GM19328 (cell line): ENCODE measurements at regions not wholly inside any gene's neighbourhood (a gene's known extent, or its start where the extent isn't known, plus 50 kb on each side); places are given as distances from the start of the nearest gene placed in this dataset.
"Not testable (repeated sequence)": the region's sequence is repeated elsewhere in the genome, so short reads cannot be mapped to it uniquely, and the experiment has no call there.

ENCODE experiments used
- ATAC-seq: cut with Tn5 transposase; IDR thresholded peaks from one replicate; pipeline ENCODE4 v1.9.1; 2021; ENCODE audit warnings: mild to moderate bottlenecking, moderate library complexity; ENCODE audit not compliant: unreplicated experiment

- ATAC-seq: no peak
Measured at GRCh38 chrX:104513162-104513561, 52.8 kb upstream of the IL1RAPL2 start.

DNA sequence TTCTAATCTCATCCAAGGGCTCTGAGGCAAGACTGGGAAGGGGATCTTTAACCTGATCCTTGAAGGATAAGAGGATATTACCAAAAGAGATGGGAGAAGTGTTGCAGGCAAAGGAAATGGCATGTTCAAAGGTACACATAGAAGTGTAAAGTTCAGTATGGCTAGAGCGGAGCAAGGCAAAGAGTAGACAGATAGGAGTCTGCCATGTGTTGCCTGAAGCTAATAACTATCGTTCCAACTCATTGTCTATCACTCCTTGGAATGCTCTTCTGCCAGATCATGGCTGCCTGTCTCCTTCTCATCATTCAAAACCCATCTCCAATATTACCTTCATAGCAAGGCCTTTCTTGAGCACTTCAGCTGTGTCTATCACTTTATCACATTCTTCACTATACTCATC, 55.2 kb upstream of the IL1RAPL2 start:
- no peak for ATAC-seq

DNA sequence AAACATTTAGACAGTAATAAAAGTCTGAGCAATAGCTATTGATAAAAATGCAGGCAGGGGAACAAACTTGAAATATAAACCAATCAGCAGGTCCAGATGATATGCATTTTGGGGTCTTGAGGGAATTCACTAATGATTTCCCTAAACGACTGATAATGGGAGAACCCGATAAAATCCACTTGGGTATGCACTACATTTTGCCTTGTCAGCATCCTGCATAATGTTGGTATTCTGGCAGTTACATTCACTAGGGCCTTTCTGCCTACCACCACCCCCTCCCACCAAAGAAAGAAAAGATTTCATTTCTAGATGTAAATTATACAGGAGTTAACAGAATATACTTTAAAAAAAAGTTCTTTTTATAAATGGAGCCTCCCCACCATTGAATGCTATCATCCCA, 63.5 kb upstream of the IL1RAPL2 start:
- ATAC-seq: no peak

- no peak for ATAC-seq
Measured at GRCh38 chrX:104488811-104489210, 77.2 kb upstream of the IL1RAPL2 start.

- ATAC-seq: no peak
Measured at GRCh38 chrX:104486691-104487090, 79.3 kb upstream of the IL1RAPL2 start.

DNA sequence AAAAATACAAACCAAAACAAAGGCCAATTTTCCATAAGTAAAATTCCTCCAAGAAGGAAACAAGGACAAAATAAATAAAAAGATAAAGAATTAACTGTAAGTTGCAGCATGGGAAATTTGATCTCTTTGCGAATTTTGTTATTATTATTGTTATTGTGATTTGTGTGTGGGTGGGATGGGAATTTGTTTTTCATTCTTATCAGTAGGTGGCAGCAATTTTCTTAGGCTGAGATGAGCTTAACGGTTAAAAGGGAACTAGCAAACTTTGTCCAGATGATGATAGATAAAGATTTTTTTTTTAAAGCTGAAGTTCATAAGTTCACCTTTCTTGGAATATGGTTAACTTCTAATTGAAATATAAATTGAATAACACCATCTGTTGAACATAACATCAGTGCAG, 83.2 kb upstream of the IL1RAPL2 start:
- no peak for ATAC-seq

DNA sequence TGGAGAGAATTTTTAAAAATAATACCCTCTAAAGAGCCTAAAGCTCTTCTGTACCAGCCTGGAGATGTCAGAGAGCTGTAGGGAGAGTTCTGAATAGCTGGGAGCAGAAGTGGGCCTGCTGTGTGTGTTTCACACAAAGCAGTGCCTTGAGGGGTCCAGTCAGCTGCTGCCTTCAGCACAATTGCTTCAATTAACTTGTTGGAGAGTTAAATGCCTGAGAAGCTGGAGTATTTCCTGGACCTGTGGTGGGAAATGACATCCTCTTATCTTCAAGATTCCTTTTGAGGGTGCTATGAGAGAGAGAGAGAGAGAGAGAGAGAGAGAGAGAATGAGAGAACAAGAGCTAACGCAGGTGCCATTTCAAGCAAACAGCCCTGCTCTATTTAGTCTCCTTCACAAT, 96.2 kb upstream of the IL1RAPL2 start:
- no peak for ATAC-seq

DNA sequence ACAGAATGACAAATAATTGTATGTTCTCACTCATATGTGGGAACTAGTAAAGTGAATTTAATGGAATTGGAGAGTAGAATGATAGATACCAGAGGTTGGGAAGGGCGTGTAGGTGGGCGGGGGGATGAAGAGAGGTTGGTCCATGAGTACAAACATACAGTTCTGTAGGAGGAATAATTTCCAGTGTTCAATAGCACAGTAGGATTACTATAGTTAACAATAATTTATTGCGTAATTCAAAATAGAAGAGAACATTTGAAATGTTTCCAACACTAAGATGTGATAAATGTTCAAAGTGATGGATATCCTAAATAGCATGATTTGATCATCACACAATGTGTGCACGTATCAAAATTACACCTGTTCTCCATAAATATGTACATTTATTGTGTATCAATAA, 106.2 kb upstream of the IL1RAPL2 start:
- no peak for ATAC-seq

GRCh38 chrX:104457130-104457529, 108.9 kb upstream of the IL1RAPL2 start:
- not testable (repeated sequence) for ATAC-seq

GRCh38 chrX:104450316-104450715, 115.7 kb upstream of the IL1RAPL2 start:
- ATAC-seq: no peak

GRCh38 chrX:104445591-104445990, 120.4 kb upstream of the IL1RAPL2 start:
- ATAC-seq: no peak

GRCh38 chrX:104435249-104435648, 130.8 kb upstream of the IL1RAPL2 start:
- no peak for ATAC-seq

- no peak for ATAC-seq
Measured at GRCh38 chrX:104432321-104432720, 133.7 kb upstream of the IL1RAPL2 start.

DNA sequence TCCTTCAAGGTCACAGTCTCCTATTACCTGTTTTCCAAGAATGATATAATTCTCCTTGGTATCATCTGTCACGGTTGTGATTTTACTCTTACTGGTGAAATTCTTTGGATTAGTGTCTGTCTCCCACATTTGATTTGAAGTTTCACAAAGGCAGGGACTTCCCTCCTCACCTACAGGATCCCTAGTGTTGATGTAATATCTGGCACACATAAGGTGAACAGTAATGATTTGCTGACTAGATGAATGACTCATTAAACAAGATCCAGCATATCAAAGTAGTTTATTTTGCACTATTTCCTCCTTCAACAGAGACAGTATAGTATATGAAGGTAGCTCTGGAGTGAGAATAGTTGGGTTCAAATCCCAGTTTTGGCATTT, 135.3 kb upstream of the IL1RAPL2 start:
- ATAC-seq: no peak

GRCh38 chrX:104430072-104430741, 135.8 kb upstream of the IL1RAPL2 start:
- no peak for ATAC-seq

DNA sequence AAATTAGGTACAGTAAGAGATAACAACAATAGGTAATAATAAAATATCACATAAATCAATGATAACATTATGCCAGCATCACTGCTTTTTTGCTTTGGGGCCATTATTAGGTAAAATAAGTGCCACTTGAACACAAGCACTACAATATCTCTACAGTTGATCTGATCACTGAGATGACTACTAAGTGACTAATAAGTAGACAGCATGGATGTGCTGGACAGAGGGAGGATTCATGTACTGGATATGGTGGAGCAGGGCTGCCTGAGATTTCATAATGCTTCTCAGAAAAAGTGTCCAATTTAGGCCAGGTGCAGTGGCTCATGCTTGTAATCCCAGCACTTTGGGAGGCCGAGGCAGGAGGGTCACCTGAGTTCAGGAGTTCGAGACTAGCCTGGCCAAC, 137.8 kb upstream of the IL1RAPL2 start:
- no peak for ATAC-seq

DNA sequence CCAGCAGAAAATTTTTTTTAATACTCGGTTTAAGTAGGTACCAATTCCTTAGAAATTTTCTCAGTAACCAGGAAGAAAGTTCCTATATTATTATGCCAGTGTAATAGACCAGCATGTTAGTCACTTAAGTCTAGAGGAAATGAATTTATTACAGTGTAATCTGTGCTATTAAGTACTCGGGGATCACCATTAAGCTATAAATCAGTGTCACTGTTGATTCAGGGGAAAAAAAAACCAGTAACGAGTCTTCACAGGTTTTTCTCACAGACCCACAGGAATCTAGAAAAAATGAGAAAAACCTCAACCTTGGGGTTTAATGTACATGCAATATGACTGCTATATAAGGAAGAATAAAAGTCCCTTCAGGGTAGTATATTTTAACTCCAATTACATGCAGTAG, 138.3 kb upstream of the IL1RAPL2 start:
- no peak for ATAC-seq

DNA sequence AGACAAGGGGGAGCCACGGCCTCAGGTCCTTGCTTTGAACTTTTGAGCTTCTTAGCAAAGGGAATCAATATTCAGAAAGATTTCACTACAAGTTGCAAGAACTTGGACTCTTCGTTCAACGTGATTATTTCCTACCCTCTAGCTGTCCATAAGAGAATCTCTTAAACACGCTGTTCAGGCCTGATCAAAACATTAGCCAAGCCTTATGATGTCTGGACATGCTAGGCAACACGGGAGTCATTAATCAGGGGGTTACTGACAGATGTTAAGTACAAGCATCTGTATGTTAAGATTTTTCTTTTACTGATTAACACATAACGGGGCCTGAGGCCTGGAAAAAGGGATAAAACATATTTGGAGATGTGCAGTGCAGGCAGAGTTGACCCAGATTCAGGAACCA, 138.9 kb upstream of the IL1RAPL2 start:
- no peak for ATAC-seq

DNA sequence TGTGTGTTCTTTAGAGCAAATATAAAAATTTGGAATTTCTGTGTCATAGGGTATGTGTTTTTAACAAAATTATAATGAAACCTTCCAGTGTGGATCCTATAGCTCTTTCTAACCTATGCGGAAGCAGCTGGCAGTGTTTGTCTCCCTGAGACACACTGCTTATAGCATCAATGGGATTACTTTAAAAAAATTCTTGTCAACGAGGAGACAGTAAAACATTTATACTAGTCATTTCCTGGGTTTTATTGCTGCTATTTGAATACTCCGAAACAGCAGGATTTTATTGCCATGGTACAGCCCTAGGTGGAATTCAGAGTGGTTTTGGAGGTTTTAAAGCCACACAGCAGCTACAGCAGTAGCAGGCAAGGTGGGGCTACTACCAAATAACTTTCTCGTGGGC, 145.1 kb upstream of the IL1RAPL2 start:
- no peak for ATAC-seq

GRCh38 chrX:104419926-104420325, 146.1 kb upstream of the IL1RAPL2 start:
- ATAC-seq: no peak

GRCh38 chrX:104419211-104419610, 146.8 kb upstream of the IL1RAPL2 start:
- no peak for ATAC-seq

DNA sequence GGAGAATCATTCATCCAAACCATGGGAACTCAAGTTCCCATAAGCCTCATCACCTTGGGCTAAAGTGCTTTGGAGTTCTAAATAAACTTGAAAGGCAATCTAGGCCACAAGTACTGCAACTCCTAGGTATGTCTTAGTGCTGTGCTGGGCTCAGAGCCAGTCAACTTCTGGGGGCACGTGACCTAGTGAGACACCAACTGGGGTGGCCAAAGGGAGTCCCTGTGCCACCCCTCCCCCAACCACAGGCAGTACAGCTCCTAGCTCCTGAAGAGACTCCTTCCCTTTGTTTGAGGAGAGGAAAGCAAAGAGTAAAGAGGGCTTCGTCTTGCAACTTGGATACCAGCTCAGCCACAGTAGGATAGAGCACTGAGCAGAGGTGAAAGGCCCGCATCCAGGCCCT, 154.2 kb upstream of the IL1RAPL2 start:
- no peak for ATAC-seq

GRCh38 chrX:104400387-104400786, 145.7 kb upstream of the ESX1 start:
- no peak for ATAC-seq
